Psoas muscle (tissue), 7 donors: ENCODE measurements at regions not wholly inside any gene's neighbourhood (a gene's known extent, or its start where the extent isn't known, plus 50 kb on each side); places are given as distances from the start of the nearest gene placed in this dataset.

Source experiments
- ATAC-seq, 4 donors: fragments of 200-7000 bp; cut with Tn5 transposase; one replicate each; pipeline ENCODE4 v1.9.1; 2020; ENCODE audit warnings: moderate library complexity in 3 of 4, mild to moderate bottlenecking in 2 of 4
- DNase-seq, 2 donors: peaks; one replicate each; pipeline ENCODE4 v3.0.0-alpha.2; 2020
- H3K27ac ChIP-seq: fragments of 200-600 bp; one replicate; pipeline ENCODE4 v1.8.0; 2022
- H3K27me3 ChIP-seq, 3 donors: fragments of 200-600 bp in 1 of 3; one replicate each; pipeline versions ENCODE4 v1.6.1 to v1.8.0; 2013 to 2022; ENCODE audit warnings: low read length in 2 of 3, mild to moderate bottlenecking in 2 of 3, moderate library complexity in 1 of 3; ENCODE audit not compliant: insufficient read depth in 3 of 3
- H3K36me3 ChIP-seq, 2 donors: fragments of 200-600 bp in 1 of 2; one replicate each; pipeline versions ENCODE4 v1.6.1 to v1.8.0; 2013 to 2022; ENCODE audit warnings: low read depth in 1 of 2, mild to moderate bottlenecking in 1 of 2, moderate library complexity in 1 of 2; ENCODE audit not compliant: insufficient read depth in 1 of 2
- H3K4me1 ChIP-seq: fragments of 200-600 bp; one replicate; pipeline ENCODE4 v1.8.0; 2022
- H3K4me3 ChIP-seq: fragments of 200-600 bp; one replicate; pipeline ENCODE4 v1.8.0; 2022; ENCODE audit warnings: mild to moderate bottlenecking
- H3K9me3 ChIP-seq: fragments of 200-600 bp; one replicate; pipeline ENCODE4 v1.8.0; 2022
- CTCF ChIP-seq: fragments of 200-600 bp; IDR thresholded peaks from one replicate; pipeline ENCODE4 v1.8.0; 2022; ENCODE audit warnings: antibody characterized with exemption
- WGBS, 3 donors: extraction: QIAGEN DNeasy Blood & Tissue Kit; methylation state at CpG; one replicate each; pipeline versions ENCODE4 v1.1.6 to v1.1.7; 2013; 5-methylcytosine and 5-hydroxymethylcytosine counted together
- intact Hi-C, 2 donors: fragments of 100-400 bp; cut with DNase I; formaldehyde crosslinking; loops; one replicate each; pipeline versions ENCODE4 v1.11.0 to v1.14.2; 2022
- donor health status: healthy with polysubstance abuse.
- donor health status: DM: no; HTN: no; CAD: no; lungs with moderate emphysema.
- donor health status: Bipolar disorder and iron deficiency.
- donor health status: healthy.
- donor health status: DM: yes; HTN: yes; CAD: no.
- donor health status: DM: no; HTN: no; CAD: no.
- donor health status: DM: yes; HTN: yes; CAD: no.

DNA sequence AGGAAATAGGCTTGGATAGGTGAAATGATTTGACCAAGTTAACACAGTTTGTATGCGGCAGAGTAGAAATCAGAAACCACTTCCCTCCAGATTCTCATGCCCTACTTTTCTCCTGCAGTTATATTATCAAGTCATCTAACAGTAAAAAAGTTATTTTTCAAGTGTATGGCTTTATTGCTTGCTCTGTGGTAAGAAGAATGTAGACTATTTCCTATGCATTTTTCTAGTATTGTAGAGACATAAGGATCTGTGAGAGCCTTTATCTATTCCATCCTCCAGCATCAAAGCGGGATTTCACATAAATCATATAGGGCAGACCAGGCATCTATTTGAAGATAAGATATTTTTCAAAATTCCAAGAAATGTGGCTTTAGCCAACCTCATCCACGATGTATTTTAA is 208.5 kb downstream of the TTLL7 start:
- WGBS, 3 donors = 92 to 98% (median 93%) methylated on average over 3 of the region's 3 CpGs

DNA sequence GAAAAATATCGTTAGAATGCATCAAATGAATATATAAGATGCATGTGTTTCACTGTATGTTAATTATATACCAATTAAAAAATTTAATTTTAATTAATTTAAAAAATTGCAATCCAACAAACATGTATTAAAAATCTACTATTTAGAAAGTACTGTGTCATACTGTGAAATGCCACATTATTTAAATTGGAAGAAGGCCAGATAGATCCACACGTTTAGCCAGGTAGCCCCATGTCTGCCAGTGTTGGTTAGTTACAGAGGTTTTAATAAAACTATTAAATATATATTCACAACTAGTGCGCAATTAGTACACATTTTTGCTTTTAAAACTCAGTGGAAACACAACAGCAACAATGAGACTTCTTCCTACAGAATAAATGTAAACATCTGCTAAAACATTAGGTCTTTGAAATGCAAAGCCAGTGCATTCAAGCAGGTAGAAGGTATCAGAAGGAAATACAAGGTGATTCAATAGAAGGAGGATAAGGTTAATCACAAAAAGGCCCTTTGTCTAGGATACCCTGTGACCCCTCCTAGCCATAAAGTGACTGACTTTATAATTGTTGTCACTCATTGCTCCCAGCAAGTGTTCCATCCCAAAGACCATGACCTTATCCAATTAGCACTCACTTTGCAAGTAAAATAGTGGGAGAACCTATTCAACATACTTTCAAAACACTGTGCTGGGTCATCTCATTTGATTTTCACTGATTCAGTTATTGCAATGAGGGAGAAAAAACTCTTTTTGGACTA is 211.5 kb downstream of the TTLL7 start:
- no peak for DNase-seq
- ATAC-seq = no peak
- Histone ChIP-seq H3K4me1 (no peaks in the 10 kb centered on the region), H3K27me3 (no peaks in the 10 kb centered on the region), H3K27ac (no peak overlapping the region), H3K9me3 (no peaks in the 10 kb centered on the region), H3K36me3 (no peaks in the 10 kb centered on the region), H3K4me3 (no peak overlapping the region)
- intact Hi-C loops = no loop called here
- 72 to 75% (median 74%) methylated on average over 3 of the region's 3 CpGs for WGBS, 3 donors
- TF ChIP-seq CTCF = no peak

More for the DNA sequence above, 208.5 kb downstream of the TTLL7 start:
- Histone ChIP-seq H3K4me1 (no peaks in the 10 kb centered on the region), H3K36me3 (no peaks in the 10 kb centered on the region), H3K4me3 (no peak overlapping the region), H3K9me3 (no peaks in the 10 kb centered on the region), H3K27ac (no peak overlapping the region), H3K27me3 (no peaks in the 10 kb centered on the region)
- DNase-seq (no peak), ATAC-seq (no peak)
- intact Hi-C loops = no loop called here
- no peak for TF ChIP-seq CTCF

DNA sequence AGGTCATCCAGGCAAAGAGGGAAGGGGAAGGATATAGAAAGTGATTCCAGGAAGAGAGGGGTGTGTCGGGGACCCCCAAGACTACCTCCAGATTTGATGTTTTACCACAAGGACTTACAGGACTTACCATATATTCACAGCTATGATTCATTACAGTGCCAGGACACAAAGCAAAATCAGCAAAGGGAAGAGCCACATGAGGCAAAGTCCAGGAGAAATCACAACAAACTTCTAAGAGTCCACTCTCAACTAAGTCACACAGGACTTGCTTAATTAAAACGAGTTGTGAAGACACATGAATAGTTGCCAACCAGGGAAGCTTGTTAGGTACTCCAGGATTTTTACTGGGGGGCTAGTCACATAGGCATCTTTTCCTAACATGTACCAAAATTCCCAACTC is 217.3 kb downstream of the TTLL7 start:
- Histone ChIP-seq H3K4me3 (no peak overlapping the region), H3K27ac (no peak overlapping the region), H3K4me1 (no peaks in the 10 kb centered on the region), H3K9me3 (no peaks in the 10 kb centered on the region), H3K36me3 (no peaks in the 10 kb centered on the region), H3K27me3 (peaks cover 0 to 2% (median 0%) of the 10 kb centered on the region in 3 donors)
- no peak for DNase-seq
- 74 to 82% (median 82%) methylated on average over 2 of the region's 2 CpGs for WGBS, 3 donors
- no peak for ATAC-seq
- no peak for TF ChIP-seq CTCF
- intact Hi-C loops = no loop called here

DNA sequence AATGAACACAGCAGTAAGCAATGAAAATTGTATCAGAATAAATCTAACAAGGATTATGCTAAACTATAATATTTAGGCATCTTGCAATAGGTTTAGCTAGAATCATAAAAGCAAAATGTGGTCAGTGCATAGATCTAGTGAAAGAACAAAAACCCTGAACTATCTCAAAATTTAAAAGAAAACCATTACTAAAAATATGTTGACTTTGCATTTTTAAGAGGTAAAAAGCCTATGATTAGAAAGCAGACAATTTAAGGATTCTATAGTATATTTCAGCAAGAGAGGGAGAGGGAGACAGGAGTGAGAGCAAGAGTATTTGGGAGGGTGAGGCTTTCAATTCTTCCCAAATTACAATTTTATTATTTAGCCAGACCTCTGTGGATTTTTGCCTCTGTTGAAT is 219.4 kb downstream of the TTLL7 start:
- H3K36me3 ChIP-seq = no peaks in the 10 kb centered on the region
- H3K27ac ChIP-seq = no peak overlapping the region
- no peak for TF ChIP-seq CTCF
- no peaks in the 10 kb centered on the region for H3K4me1 ChIP-seq
- DNase-seq = no peak
- no peaks in the 10 kb centered on the region for H3K9me3 ChIP-seq
- no peak for ATAC-seq
- intact Hi-C loops = no loop called here
- H3K27me3 ChIP-seq = peaks cover 0 to 2% (median 0%) of the 10 kb centered on the region in 3 donors
- H3K4me3 ChIP-seq = no peak overlapping the region

DNA sequence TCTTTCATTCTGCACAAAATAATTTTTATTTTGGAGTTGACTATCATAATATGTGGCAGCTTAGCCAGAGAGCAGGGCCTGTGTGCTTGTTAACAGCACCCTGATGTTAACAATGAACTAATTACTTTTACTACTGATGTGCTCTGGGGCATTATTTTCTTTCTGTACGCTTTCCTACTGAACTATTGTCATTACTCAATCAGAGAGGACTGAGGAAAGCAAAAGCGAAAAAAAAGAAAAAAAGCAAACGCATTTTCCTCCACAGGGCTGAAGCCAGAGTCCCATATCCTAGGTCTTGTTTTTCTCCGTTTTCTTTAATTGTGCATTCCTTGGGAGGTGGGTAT is 221.2 kb downstream of the TTLL7 start:
- intact Hi-C loops = no loop called here
- H3K36me3 ChIP-seq = no peaks in the 10 kb centered on the region
- DNase-seq = no peak
- H3K4me3 ChIP-seq = no peak overlapping the region
- ATAC-seq = no peak
- H3K27ac ChIP-seq = no peak overlapping the region
- H3K4me1 ChIP-seq = no peaks in the 10 kb centered on the region
- H3K9me3 ChIP-seq = no peaks in the 10 kb centered on the region
- peaks cover 0 to 2% (median 0%) of the 10 kb centered on the region in 3 donors for H3K27me3 ChIP-seq
- TF ChIP-seq CTCF = no peak
- WGBS, 3 donors = 70 to 74% (median 74%) methylated on average over 4 of the region's 4 CpGs
